ENCODE measurements at regions not wholly inside any gene's neighbourhood (a gene's known extent, or its start where the extent isn't known, plus 50 kb on each side); places are given as distances from the start of the nearest gene placed in this dataset.

DNA sequence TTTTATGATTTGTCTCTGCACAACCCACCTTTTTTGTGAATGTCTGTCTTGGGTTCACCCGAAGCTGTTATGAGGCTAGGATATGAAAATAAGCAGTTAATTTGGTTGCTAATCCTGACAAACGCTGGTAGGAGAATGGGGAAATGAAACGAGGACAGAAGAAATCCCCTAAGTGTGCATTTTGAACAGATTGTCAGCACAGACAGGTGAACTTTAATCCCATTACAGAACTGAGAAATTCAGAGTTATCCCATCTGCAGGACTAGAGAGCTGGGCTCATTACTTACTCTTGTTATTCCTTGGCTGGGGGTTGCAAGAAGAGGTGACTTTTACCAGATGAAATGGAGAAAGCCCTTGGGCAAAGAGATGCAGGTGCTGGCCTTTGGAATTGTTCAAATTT lies 123.3 kb upstream of the NYAP2 start:
- 0 out of 3 replicates have a peak, but pooled peaks cover 2% of the 10 kb centered on the region for H3K4me1 ChIP-seq
- no peak for FAIRE-seq
- no peak overlapping the region for H3K27ac ChIP-seq
- DNase-seq (ENCODE audit: low read depth in 1 of 2, low spot score in 1 of 2), result no peak
- H3K4me3 ChIP-seq, result no peak overlapping the region
- ChIA-PET CTCF (no interaction called here), POLR2A (no interaction called here)
- no peak for ATAC-seq
- peaks cover 18% of the 10 kb centered on the region for H3K9me3 ChIP-seq
- H3K4me2 ChIP-seq, result no peak overlapping the region
- TF ChIP-seq, protein P1, sequence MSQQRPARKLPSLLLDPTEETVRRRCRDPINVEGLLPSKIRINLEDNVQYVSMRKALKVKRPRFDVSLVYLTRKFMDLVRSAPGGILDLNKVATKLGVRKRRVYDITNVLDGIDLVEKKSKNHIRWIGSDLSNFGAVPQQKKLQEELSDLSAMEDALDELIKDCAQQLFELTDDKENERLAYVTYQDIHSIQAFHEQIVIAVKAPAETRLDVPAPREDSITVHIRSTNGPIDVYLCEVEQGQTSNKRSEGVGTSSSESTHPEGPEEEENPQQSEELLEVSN (IDR thresholded peaks at IDR 0.05; ENCODE audit: borderline replicate concordance, low read depth), result no peak
- TF ChIP-seq, protein P2, sequence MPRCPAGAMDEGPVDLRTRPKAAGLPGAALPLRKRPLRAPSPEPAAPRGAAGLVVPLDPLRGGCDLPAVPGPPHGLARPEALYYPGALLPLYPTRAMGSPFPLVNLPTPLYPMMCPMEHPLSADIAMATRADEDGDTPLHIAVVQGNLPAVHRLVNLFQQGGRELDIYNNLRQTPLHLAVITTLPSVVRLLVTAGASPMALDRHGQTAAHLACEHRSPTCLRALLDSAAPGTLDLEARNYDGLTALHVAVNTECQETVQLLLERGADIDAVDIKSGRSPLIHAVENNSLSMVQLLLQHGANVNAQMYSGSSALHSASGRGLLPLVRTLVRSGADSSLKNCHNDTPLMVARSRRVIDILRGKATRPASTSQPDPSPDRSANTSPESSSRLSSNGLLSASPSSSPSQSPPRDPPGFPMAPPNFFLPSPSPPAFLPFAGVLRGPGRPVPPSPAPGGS (IDR thresholded peaks at IDR 0.05), result no peak
- TF ChIP-seq HOXA7 (CRISPR knock-in tag; IDR thresholded peaks at IDR 0.05) (no peak), MAFK (IDR thresholded peaks at IDR 0.05; ENCODE audit: partially characterized antibody) (no peak), EP300 (IDR thresholded peaks at IDR 0.05) (no peak), ZNF302 (CRISPR knock-in tag; IDR thresholded peaks at IDR 0.05) (no peak), RARB (CRISPR knock-in tag; IDR thresholded peaks at IDR 0.05) (no peak), FOSB (CRISPR knock-in tag; IDR thresholded peaks at IDR 0.05) (no peak), GATA3 (IDR thresholded peaks at IDR 0.05; ENCODE audit: borderline replicate concordance) (no peak), MYC (IDR thresholded peaks at IDR 0.05; ENCODE audit: borderline replicate concordance, low read length) (no peak), RCOR1 (IDR thresholded peaks at IDR 0.05; ENCODE audit: low read depth, low read length) (no peak), MAZ (IDR thresholded peaks at IDR 0.05; ENCODE audit: borderline replicate concordance, low read depth, low read length) (no peak), HOXB13 (CRISPR knock-in tag; IDR thresholded peaks at IDR 0.05; ENCODE audit: low read depth) (no peak), POLR2AphosphoS2 (conservative IDR thresholded peaks at IDR 0.05; ENCODE audit: low read length) (no peak)
- TF ChIP-seq, protein P3, sequence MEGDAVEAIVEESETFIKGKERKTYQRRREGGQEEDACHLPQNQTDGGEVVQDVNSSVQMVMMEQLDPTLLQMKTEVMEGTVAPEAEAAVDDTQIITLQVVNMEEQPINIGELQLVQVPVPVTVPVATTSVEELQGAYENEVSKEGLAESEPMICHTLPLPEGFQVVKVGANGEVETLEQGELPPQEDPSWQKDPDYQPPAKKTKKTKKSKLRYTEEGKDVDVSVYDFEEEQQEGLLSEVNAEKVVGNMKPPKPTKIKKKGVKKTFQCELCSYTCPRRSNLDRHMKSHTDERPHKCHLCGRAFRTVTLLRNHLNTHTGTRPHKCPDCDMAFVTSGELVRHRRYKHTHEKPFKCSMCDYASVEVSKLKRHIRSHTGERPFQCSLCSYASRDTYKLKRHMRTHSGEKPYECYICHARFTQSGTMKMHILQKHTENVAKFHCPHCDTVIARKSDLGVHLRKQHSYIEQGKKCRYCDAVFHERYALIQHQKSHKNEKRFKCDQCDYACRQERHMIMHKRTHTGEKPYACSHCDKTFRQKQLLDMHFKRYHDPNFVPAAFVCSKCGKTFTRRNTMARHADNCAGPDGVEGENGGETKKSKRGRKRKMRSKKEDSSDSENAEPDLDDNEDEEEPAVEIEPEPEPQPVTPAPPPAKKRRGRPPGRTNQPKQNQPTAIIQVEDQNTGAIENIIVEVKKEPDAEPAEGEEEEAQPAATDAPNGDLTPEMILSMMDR (IDR thresholded peaks at IDR 0.05), result no peak
- TF ChIP-seq, protein P4, sequence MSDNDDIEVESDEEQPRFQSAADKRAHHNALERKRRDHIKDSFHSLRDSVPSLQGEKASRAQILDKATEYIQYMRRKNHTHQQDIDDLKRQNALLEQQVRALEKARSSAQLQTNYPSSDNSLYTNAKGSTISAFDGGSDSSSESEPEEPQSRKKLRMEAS (IDR thresholded peaks at IDR 0.05), result no peak
- TF ChIP-seq, protein P5, sequence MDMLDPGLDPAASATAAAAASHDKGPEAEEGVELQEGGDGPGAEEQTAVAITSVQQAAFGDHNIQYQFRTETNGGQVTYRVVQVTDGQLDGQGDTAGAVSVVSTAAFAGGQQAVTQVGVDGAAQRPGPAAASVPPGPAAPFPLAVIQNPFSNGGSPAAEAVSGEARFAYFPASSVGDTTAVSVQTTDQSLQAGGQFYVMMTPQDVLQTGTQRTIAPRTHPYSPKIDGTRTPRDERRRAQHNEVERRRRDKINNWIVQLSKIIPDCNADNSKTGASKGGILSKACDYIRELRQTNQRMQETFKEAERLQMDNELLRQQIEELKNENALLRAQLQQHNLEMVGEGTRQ (IDR thresholded peaks at IDR 0.05), result no peak
- WGBS (ENCODE audit: missing lambda C conversion rate), result 5% methylated on average over 3 of the region's 3 CpGs

DNA sequence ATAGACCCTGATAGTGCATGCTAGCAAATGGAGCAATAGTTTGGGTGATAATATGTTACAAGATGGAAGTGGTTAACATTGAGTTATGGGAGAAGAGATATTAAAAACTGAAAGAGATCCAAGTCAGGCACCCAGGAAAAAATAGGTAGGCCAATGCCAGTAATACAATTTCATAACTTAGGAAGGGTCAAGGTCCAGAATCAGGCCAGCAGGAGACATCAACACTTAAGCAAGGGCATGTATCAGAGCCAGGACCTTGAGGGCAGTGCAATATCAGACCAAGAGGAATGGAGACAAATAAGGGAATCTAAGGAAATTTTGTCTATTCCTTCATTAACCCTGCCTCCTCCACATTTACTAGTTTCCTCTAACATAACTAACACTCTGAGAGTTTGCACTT lies 124.1 kb upstream of the NYAP2 start:
- POLR2A ChIA-PET, result no interaction called here
- H3K4me1 ChIP-seq, result peaks cover 9% of the 10 kb centered on the region; the same call in 2 of the 3 replicates
- ATAC-seq, result no peak
- peaks cover 18% of the 10 kb centered on the region for H3K9me3 ChIP-seq
- no peak for FAIRE-seq
- H3K27ac ChIP-seq, result no peak overlapping the region
- H3K4me2 ChIP-seq, result peak overlapping the region; percentile 28; the same call in 2 of the 3 replicates
- no peak for DNase-seq (ENCODE audit: low read depth in 1 of 2, low spot score in 1 of 2)
- no peak overlapping the region for H3K4me3 ChIP-seq
- TF ChIP-seq, protein P2 (IDR thresholded peaks at IDR 0.05), result no peak
- TF ChIP-seq RFX5 (IDR thresholded peaks at IDR 0.05), result no peak
- no peak for TF ChIP-seq EHF (CRISPR knock-in tag; IDR thresholded peaks at IDR 0.05)
- no peak for TF ChIP-seq HEYL (CRISPR knock-in tag; IDR thresholded peaks at IDR 0.05)
- CTCF ChIA-PET, result no interaction called here
